LNCAP (cell line): ENCODE measurements at regions not wholly inside any gene's neighbourhood (a gene's known extent, or its start where the extent isn't known, plus 50 kb on each side); places are given as distances from the start of the nearest gene placed in this dataset.
A peak's percentile ranks its signal among the peaks of the same experiment; 100 is the strongest.

Source experiments
- TF ChIP-seq, protein P1 (sequence below): fragments of 450-650 bp; IDR thresholded peaks from 2 replicates; pipeline ENCODE4 v1.5.1; 2017; ENCODE audit warnings: mild to moderate bottlenecking

DNA sequence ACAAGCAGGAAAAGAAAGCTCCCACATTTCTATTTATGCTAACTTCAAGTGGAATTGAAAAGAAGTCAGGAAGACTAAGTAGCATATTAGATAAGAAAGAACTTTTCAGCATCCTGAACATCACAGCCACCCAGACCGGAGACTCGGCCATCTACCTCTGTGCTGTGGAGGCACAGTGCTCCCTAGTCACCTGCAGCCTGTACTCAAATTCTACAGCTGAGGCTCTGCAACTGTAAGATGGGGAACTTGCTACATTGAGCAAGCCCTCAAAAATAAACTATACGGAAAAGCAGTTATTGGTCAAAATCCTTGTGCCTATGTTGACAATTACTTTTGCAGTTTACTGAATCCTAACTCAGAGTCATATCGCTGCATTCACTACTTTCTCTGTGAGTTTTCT is 361.9 kb downstream of the DAD1 start:
- TF ChIP-seq, protein P1, sequence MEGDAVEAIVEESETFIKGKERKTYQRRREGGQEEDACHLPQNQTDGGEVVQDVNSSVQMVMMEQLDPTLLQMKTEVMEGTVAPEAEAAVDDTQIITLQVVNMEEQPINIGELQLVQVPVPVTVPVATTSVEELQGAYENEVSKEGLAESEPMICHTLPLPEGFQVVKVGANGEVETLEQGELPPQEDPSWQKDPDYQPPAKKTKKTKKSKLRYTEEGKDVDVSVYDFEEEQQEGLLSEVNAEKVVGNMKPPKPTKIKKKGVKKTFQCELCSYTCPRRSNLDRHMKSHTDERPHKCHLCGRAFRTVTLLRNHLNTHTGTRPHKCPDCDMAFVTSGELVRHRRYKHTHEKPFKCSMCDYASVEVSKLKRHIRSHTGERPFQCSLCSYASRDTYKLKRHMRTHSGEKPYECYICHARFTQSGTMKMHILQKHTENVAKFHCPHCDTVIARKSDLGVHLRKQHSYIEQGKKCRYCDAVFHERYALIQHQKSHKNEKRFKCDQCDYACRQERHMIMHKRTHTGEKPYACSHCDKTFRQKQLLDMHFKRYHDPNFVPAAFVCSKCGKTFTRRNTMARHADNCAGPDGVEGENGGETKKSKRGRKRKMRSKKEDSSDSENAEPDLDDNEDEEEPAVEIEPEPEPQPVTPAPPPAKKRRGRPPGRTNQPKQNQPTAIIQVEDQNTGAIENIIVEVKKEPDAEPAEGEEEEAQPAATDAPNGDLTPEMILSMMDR: no peak

DNA sequence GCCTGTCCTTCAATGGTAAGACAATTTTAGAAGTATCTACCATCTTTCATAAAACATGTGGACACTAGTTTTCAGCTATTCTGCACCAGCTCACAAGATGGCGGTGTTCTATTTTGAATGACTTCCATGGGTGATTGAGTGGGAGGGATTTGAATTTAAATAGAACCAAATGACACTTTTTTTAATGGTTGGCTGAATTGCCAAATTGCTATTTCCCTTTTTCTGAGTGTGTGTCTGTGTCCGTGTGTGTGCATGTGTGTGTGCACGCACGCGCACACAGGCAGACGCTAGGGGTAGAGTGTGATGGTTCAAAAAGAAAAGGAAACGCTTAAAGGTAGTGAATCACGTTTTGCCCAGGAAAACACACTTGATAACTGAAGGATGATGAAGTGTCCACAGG is 362.6 kb downstream of the DAD1 start:
- TF ChIP-seq, protein P1: peak; percentile 67

DNA sequence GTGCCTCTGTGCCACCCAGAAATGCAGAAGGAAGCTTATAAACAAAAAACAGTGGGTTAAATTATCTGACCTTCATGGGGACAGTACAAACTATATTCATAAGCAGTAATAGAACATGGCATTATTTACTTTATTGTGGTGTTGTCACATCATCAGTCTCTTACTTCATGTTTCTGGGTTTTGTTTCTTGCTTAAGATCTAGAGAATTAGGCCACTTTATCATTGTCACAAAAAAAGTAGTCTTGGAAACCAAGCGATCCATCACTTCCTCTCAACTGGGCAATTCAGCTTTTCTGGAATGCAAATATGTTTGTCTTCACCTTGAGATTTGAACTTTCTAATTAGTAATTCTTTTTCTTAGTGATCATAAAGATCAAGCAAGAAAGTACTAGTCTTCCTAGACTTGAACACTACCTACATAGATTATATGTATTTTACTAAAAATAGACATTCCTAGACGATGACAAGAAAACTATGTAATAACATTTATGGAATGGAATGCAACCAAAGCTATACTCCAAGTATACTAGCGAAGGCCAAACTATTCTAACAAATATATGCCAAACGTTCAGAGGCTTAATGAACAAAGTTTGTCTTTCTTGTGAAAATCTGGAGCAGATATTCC is 363.4 kb downstream of the DAD1 start:
- TF ChIP-seq, protein P1: no peak

GRCh38 chr14:22221508-22221907 is 367.5 kb downstream of the DAD1 start:
- TF ChIP-seq, protein P1: peak; percentile 50

DNA sequence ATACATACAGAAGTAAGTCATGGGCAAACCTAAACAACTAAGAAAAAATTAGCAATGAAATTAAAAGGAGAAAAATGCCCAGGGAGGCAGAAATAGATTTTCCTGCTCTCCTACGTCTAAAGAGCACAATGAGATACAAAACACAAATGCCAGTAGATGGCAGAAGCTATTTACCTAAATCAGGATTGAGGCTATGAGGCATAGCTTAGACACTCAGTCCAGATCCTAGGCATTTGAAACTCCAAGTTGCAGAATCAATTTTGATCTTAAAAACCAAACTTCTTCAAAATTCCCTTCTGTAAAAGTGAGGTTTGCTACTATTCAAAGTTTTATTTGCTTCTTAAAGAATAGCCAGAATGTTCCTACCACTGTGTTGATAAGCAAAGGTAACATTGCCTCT is 368.6 kb downstream of the DAD1 start:
- TF ChIP-seq, protein P1: no peak

DNA sequence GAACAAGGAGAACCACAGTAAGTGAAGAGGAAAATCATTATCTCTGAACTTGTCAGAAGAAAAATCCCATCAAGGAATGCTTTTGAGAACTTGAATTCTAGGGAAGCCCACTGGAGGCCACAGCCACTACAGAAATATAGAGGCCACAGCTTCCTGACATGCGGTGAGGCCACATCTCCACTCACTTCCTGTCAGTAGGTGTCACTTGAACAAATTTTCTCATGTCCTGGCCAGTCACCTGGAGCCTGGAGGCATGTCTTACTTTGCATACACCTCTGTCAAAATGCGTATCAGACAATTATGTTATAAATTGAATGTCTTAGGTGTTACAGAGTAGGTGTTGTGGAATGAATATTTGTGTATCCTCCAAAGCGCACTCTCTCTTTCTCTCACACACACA is 370.3 kb downstream of the DAD1 start:
- TF ChIP-seq, protein P1: no peak

- TF ChIP-seq, protein P1: no peak
Measured at GRCh38 chr14:22213120-22213519, 375.9 kb downstream of the DAD1 start.

GRCh38 chr14:22210906-22211305 is 378.1 kb downstream of the DAD1 start:
- TF ChIP-seq, protein P1: no peak
